ENCODE measurements at regions not wholly inside any gene's neighbourhood (a gene's known extent, or its start where the extent isn't known, plus 50 kb on each side); places are given as distances from the start of the nearest gene placed in this dataset.
"Not testable (repeated sequence)": the region's sequence is repeated elsewhere in the genome, so short reads cannot be mapped to it uniquely, and the experiment has no call there.

DNA sequence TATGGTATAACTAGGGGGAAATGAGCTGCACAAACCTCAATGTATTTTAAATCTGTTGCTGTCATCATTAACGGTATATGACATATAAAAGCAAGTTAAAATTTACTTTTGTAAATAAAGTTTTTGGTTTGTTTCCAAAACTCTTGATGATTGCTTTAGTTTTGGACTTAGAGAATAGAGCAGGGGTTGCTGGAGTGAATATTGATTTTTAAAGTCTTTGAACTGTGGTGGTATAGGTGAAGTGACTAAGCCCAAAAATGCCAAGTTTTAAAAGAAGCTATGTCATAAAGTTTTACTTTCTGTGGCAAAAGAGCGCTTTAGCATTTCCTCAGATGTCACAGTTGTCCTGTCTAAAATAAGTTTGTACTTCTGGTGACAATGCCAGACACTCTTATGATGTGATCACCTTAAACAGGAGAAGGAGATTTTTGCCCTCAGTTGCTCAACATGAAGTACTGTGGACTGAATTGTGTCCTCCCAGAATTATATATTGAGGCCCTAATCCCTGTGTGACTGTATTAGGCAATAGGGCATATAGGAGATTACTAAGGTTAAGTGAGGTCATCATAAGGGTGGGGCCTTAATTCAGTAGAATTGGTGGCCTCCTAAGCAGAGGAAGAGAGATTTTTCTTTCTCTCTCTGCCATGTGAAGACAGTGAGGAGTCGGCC, 175.2 kb upstream of the PLGLB1 start:
- not testable (repeated sequence) for DNase-seq

DNA sequence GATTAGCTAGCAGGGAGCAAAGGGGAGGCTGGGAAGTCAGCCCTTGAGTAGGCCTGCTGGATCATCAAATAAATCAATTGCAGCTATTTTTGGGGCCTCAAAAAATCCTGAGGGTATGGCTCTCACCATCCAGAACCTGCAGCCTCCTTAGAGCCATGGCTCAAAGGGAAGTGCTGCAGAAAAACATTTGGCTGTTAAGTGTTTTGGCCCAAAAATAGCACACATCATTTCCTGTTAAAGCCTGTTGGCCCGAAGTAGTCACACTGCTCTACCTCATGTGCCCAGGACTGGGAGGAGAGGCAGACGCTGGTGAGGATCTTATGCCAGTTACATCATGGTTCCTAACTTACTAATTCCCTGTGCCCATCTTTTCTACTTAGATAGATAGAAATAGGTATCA, 176.8 kb upstream of the PLGLB1 start:
- peak in 1 of 51 donors; percentile 1 for DNase-seq

DNA sequence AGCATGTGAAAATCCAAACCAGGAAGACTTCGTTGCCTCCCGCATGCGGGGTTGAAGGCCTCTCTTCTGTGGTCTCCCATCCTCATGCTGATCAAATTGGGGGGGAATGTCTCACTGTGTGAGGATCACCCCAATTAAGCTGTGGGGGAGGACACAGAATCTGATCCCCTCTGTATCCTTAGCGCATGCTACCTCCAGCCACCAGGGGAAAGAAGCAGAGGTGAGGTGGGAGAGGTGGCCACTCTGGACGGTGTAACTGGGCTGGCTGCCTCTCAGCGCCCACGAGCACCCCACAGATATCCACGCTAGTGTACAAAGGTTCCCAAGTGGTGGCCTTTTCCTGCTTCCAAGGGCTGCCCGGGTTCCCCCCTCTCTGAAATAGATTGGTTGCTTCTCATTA, 177.6 kb upstream of the PLGLB1 start:
- DNase-seq = not testable (repeated sequence)

DNA sequence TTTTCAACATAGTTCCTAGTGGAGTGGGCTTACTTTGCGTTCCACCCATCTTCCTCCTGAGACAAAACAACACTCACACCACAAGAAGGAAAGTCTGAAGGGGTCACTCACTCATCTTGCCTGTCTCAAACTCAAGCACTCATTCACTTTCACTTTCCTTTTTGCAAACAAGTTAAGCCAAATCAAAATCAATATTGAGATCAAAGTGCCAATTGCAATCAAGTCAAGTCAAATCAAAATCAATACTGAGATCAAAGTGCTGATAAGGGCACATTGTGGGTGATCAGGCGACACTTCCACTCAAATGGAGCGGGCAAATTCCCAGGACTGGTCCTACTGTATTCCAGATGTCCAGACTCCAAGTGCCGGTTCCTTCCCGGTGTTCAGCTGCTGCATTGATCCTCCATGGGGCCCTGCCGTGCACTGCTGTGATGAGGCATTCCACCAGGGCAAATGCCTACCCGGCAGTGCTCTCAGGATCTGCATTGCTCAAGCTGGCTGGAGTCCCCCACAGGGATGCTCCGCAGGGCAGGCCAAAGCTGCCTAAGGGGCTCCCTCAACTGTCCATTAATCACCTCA, 183.0 kb upstream of the PLGLB1 start:
- DNase-seq = not testable (repeated sequence)

DNA sequence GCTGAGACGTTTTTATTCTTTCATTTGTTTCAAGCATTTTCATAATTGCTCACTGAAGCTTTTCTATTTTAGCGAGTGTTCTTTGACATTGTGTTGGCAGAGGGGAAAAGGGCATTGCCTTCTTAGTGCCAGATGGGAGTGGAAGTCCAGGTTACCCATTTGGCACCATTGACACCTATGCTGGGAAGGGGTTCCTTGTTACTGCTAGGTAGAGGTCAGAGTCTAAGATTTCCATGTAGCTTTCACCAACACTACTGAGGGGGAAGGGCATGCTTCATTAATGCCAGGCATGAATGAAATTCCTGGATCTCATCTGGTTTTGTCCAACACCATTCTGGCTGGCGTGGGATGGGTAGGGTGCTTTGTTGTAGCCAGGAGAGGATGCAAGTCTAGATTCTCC, 191.3 kb upstream of the PLGLB1 start:
- not testable (repeated sequence) for DNase-seq

DNA sequence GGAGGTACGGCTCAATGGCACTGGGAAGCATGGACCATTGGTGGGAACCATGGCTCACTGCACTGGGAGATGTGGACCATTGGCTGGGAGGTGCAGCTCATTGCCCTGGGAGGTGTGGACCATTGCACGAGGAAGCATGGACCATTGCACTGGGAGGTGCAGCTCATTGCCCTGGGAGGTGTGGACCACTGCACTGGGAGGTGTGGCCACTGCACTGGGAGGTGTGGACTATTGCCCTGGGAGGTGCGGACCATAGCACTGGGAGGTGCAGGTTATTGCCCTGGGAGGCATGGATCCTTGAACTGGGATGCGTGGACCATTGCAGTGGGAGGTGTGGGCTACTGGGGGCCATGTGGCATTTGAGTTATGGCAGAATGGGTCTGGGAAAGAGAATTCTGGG, 195.4 kb upstream of the PLGLB1 start:
- not testable (repeated sequence) for DNase-seq

DNA sequence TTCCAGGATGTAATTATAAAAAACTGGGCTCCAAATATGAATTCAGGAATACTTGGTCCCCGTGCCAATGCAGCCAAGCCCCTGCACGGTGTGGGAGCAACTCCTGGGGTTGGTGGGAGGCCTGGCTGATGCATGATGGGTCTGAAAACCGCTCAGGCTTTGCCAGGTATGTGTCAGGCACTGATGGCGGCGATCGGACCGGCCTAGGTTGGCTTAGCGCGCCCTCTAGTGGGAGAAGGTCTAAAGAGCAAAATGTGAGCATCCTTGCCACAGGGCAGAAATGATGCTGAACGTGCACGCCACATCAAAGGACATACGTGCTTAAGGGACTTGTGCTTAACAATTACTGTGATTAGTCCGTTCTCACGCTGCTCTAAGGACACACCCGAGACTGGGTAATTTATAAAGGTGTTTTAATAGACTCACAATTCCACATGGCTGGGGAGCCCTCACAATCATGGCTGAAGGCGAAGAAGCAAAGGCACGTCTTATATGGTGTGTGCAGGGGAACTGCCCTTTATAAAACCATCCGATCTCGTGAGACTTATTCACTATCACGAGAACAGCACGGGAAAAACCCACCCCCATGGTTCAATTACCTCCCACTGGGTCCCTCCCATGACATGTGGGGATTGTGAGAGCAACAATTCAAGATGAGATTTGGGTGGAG, 196.2 kb upstream of the PLGLB1 start:
- not testable (repeated sequence) for DNase-seq

DNA sequence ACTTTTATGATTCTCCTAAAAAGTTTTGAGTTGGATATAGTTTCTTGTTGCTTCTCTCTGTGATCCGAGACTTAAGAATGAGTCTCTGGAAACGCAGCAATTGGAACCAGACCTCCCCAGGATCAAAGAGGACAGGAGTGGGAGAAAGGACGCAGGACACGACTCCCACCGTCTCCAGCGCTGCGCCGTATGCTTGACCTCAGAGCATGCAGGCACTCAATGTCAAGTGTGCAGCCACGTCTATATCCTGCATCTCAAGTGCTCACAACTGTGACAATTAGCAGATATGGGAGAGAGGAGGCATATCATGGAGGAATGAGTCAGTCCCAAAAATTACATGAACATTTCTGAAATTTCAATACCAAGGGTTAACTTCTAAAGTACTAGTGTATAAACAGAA, 199.0 kb upstream of the PLGLB1 start:
- DNase-seq = not testable (repeated sequence)

DNA sequence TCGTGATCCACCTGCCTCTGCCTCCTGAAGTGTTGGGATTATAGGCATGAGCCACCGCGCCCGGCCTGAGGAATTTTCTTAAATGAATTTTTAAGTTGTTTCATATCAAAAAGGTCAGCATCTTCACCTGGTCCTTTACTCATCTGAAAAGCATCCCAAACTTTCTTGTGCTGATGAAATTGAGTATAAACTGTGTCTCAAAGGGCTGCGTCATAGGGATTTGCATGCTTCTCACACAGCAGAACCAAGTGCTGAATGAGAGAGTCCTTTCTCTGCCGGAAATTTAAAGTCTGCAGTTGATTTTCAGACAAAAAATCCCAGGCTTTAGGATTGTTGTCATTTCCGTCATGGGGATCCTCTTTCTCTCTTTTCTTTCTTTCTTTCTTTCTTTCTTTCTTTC, 200.5 kb upstream of the PLGLB1 start:
- not testable (repeated sequence) for DNase-seq

DNA sequence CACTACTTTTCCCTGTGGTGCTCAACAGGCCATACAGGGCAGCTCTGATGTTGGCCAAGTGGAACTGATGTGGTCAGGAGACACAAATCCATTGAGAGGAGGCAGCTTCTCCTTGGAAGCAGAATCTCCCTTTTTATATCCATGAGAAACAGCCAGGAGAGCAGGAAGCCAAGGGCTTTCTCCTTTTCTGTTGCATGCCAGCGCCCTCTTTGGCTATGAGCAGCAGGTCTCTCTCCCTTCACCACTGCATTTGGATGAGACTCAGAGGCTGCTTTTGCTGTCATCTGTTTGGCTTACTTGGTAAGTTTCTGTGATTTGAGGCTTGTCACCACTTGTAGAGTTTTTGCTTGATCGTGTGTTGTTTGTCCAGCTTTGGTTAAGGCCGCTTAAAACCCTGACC, 202.2 kb upstream of the PLGLB1 start:
- DNase-seq = not testable (repeated sequence)

DNA sequence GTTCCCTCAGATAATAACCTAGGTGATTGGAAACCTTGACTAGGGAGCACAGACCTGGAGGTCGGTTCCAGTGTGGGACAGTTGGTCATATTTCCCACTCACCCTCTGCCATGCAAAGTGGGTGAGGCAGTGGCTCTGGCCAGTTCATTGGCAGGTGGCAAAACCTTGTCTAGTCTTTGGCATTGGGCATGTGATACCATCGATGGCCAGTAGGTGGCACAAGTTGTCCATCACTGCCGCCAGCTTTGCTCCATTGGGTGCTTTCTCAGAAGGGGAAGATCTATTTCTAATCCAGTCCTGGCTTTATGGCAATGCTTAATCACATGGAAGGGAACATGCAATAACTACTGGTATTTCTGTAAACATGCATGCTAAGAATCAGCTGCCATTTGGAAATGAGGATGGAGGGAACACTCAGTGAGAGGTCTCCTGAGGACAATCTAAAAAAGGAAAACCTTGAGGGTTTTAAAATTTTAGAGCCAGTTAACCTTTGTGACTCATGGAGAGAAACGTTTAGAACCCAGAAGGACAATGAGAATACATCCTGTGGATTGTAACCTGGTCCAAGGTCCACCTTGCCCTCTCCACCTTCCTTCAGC, 207.5 kb upstream of the PLGLB1 start:
- not testable (repeated sequence) for DNase-seq

DNA sequence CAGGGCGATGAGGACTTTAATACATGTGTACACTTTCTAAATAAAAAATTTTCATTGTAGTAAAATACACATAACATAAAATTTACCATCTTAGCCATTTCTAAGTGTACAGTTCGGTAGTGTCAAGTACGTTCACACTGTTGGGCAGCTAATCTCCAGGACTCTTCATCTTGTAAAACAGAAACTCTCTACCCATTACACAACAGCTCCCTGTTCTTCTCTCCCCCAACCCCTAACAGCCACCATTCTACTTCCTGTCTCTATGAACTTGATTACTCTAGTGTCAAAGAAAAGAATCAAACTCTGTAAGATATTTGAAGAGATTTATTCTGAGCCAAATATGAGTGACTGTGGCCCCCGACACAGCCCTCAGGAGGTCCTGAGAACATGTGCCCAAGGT, 208.3 kb upstream of the PLGLB1 start:
- not testable (repeated sequence) for DNase-seq

DNA sequence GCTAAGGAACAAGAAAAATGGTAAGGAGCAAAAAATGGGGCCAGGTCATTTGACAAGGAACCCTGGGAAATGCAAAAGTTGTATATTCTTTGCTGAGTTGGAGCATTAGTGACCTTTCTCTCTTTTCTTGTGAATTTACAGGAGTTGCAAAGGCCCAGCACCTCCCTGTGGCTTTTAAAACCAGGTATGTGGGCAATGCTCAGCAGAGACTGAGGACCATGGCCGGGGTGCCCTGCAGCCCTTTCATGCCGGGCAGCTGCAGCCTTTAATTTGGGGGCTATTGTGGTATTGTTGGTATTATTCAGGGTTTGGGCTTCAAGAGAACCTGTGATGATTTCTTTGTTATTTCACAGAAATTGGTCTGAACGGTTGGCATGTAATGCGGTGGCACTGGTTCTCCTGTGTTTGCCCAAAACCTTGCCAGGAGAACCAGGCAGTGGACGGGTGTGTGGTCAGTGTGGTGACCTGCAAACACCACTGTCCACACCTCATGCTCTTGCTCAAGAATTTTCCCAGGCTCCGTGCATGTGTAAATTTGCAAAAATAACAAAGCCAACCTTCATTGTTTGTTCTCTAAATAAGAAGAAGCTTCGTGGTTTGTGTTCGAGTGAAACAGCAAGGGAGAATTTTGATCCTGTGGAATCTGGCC, 213.8 kb upstream of the PLGLB1 start:
- DNase-seq = not testable (repeated sequence)

DNA sequence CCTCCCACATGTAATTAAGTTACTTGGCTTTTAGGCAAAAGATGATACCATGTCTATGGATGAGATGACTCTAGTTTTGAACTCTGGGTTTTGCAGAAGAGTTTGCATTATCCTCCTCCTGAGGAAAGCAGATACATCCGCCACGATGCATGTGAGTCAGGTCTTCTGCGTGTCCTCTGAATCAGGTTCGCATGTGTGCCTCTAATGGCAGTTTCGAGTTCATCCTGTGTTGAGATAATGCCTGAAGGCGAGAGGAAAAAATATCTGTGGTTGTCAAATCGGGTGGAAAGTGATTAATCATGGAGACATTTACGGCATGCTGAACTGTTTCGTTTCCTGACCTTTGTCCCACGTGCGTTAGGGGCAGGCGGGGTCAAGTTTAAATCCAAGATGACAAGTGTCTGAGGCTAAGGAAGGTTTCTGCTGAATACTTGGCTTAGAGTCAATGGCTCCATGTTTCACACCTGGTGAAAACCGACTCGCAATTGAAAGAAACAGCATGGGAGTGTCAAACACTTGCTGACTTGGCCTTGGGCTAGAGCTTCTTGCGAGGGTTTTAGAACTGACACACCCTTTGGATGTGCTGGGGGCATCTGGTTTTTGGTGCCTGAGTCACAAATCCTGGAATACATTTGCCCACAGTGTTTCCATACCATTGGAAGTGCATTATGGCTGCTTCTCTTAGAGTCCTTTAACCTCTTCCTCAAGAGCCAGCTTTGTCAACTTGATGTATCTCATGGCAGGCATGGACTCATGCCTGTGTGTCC, 216.1 kb upstream of the PLGLB1 start:
- DNase-seq = not testable (repeated sequence)

DNA sequence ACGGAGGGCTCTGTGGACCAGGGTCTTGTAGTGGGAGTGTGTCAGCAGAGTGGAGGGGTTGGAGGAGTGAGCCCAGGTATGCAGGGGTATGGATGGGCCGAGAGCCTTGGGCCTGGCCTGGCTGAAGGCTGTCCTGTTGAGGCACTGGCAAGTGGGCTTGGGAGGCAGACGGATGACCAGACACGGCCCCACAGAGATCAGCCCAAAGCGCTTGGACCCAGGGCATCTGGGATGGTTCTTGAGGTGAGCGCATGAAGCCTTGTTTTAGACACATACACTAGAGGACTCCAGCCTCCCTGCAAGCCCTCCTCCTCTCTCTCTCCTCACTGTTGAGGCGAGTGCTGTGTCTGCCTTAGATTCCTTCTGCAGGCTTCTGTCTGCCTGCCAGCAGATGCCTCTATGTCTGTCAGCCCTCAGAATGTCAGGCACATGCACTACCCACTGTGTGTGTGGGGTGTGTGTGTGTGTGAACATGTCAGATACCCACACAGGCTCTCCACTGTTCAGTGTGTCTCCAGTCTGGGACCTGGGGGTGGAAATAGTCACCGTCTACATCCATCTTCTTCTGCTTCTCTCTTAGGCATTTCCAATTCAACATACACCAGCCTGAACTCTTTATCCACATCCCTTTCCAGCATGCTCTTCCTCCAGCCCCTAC, 218.0 kb upstream of the PLGLB1 start:
- not testable (repeated sequence) for DNase-seq

DNA sequence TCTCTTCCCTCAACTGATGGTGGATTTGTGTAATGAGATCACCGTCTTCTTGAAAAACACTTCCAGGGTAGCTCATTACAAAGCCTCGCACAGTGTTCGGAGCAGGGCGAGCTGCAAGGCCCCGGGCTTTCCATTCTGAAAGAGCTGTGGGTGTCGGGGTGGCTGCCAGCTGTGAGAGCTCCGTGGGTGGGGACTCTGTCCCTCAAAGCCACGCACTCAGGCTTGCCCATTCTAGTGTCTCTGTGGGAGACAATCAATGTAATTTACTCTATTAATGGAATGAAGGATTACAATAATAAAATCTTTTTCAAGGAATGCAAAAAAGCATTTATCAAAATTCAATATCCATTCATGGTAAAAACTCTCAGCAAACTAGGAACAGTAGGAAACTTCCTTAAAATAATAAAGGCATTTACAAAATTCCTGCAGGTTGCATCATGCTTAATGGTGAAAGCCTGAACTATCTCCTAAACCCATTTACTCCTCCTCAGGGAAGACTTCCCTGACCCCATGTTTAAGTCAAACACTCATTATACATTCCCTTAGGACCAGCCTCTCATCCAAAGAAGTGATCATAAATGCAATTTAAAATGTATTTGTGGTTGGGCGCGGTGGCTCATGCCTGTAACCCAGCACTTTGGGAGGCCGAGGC, 224.5 kb upstream of the PLGLB1 start:
- not testable (repeated sequence) for DNase-seq

DNA sequence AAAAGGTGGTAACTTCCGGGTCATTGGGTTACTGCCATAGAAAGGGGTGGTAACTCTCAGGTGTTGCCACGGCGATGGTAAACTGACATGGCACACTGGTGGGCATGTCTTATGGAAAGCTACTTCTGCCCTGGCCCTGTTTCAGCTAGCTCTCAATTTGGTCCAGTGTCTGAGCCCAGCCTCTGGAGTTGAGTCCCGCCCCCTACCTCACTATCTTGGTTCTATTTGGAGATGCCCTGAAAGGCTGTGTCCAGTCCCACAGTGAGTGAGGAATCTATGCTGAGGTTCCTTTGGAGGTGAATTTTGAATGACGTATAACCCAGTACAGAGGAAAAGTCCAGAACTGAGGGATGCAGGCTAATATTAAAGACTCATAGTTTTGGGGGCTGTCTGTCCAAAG, 230.4 kb upstream of the PLGLB1 start:
- not testable (repeated sequence) for DNase-seq

DNA sequence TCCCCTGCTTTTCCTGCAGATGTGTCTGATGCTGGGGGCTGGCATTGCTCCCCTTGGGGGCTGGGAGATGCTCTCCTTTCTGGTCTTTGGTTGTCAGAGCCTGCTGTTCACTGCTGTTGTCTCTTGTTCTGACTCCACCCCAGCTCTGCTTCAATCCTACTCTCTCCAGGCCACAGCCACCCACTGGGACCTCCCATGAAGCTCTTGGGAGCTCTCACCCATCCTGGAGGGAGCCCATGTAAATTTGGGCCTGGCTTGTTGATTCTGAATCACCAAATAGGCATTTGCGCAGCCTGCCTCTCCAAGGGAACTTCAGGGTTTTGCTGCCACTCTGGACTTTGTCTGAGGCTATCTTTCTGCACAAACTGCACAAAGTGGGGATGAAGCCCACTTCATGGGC, 232.9 kb upstream of the PLGLB1 start:
- DNase-seq = not testable (repeated sequence)

DNA sequence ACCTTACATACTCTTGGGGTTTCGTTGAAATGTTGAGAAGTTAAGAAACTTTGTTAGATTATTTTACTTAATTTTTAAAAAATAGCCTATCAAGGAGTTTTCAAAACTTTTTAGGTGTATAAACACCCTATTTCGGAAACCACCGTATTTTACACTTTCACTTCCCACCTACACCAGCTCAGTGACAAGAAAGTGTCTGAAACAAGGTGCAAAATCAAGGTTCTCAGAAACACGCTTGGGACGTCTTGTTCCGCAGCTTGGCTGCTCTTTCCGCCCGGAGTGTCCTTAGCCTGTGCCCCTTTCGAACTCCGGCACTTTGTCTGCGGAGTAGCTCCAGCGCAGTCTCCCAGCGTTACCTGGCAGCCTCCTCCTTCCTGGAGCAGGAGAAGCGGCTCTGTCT, 233.8 kb upstream of the PLGLB1 start:
- DNase-seq = not testable (repeated sequence)

DNA sequence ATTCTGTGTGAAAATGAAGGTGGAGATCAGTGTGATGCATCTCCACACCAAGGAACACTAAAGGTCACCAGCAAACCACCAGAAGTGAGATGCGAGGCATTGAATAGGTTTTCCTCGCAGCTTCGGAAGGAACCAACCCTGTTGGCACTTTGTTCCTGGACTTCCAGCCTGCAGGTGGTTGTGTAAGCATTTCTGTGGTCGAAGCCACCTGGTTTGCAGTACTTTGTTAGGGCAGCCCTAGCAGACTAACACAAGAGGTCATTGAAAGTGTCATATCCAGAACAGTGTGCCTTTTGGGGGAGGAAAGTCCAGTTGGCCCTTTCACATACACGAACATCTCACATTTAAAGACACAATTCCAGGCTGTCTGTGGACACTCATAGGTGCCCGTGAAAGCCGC, 237.2 kb upstream of the PLGLB1 start:
- not testable (repeated sequence) for DNase-seq
